WTC11 (cell line): ENCODE measurements at regions not wholly inside any gene's neighbourhood (a gene's known extent, or its start where the extent isn't known, plus 50 kb on each side); places are given as distances from the start of the nearest gene placed in this dataset.

Source experiments
- ATAC-seq: fragments of 200-7000 bp; cut with Tn5 transposase; 2 replicates; pipeline ENCODE4 v1.10.0; 2021; ENCODE audit warnings: mild to moderate bottlenecking, moderate library complexity
- CTCF ChIA-PET: fragments of 300-600 bp; sonication (Branson Sonifier 250); formaldehyde crosslinking; loops from one replicate; lab custom pipeline; 2021; ENCODE audit warnings: antibody characterized with exemption; lab: Charles Lee
- POLR2A ChIA-PET: fragments of 350-600 bp; sonication (Branson Sonifier 250); formaldehyde crosslinking; loops from one replicate; lab custom pipeline; 2021; ENCODE audit warnings: antibody characterized with exemption; lab: Charles Lee
- DNase-seq: peaks from one replicate; pipeline ENCODE4 v3.0.0; 2021; ENCODE audit warnings: low spot score
- H3K27ac Mint-ChIP-seq: 2 replicates; pipeline ENCODE4 v1.8.0; 2021; ENCODE audit warnings: mixed read lengths
- H3K27me3 Mint-ChIP-seq: 2 replicates; pipeline ENCODE4 v1.8.0; 2021; ENCODE audit warnings: low read depth, mild to moderate bottlenecking, moderate library complexity, mixed read lengths
- H3K36me3 Mint-ChIP-seq: 2 replicates; pipeline ENCODE4 v1.8.0; 2021; ENCODE audit warnings: mixed read lengths
- H3K4me1 Mint-ChIP-seq: 2 replicates; pipeline ENCODE4 v1.8.0; 2022; ENCODE audit warnings: mixed read lengths
- H3K4me3 Mint-ChIP-seq: 2 replicates; pipeline ENCODE4 v1.8.0; 2021; ENCODE audit warnings: mild to moderate bottlenecking, moderate library complexity, mixed read lengths
- H3K9me3 Mint-ChIP-seq: 2 replicates; pipeline ENCODE4 v1.8.0; 2021; ENCODE audit warnings: mixed read lengths
- AR ChIP-seq: fragments of 250-450 bp; sonication (Bioruptor Pico); IDR thresholded peaks from 2 replicates; pipeline ENCODE4 v1.9.0; 2021; ENCODE audit warnings: mild to moderate bottlenecking
- E2F4 ChIP-seq: sonication (generic); formaldehyde crosslinking; IDR thresholded peaks from 2 replicates; pipeline ENCODE4 v1.8.1; 2022; ENCODE audit warnings: low read depth, mild to moderate bottlenecking, moderate library complexity, missing genetic modification reagents, borderline replicate concordance
- GABPB1 ChIP-seq: sonication (generic); formaldehyde crosslinking; IDR thresholded peaks from 2 replicates; pipeline ENCODE4 v1.8.1; 2023; ENCODE audit warnings: mild to moderate bottlenecking, missing genetic modification reagents
- HMGA2 ChIP-seq: fragments of 250-450 bp; sonication (Bioruptor Pico); IDR thresholded peaks from 2 replicates; pipeline ENCODE4 v1.4.0; 2021; ENCODE audit warnings: mild to moderate bottlenecking, moderate library complexity
- JAZF1 ChIP-seq: fragments of 250-450 bp; sonication (Bioruptor Pico); IDR thresholded peaks from 2 replicates; pipeline ENCODE4 v1.9.0; 2021; ENCODE audit warnings: moderate library complexity, mild to moderate bottlenecking, inconsistent platforms
- MYBL2 ChIP-seq: sonication (generic); formaldehyde crosslinking; IDR thresholded peaks from 2 replicates; pipeline ENCODE4 v1.8.1; 2023; ENCODE audit warnings: mild to moderate bottlenecking, moderate library complexity, missing genetic modification reagents
- NFATC4 ChIP-seq: fragments of 250-450 bp; sonication (Bioruptor Pico); IDR thresholded peaks from 2 replicates; pipeline ENCODE4 v1.9.0; 2021; ENCODE audit warnings: mild to moderate bottlenecking
- NR2C2 ChIP-seq: sonication (generic); formaldehyde crosslinking; IDR thresholded peaks from 2 replicates; pipeline ENCODE4 v1.8.0; 2022; ENCODE audit warnings: mild to moderate bottlenecking, missing genetic modification reagents
- OVOL2 ChIP-seq: fragments of 250-450 bp; sonication (Bioruptor Pico); IDR thresholded peaks from 2 replicates; pipeline ENCODE4 v1.9.0; 2021; ENCODE audit warnings: mild to moderate bottlenecking, borderline replicate concordance
- SMAD3 ChIP-seq: sonication (generic); formaldehyde crosslinking; IDR thresholded peaks from 2 replicates; pipeline ENCODE4 v1.8.0; 2022; ENCODE audit warnings: missing genetic modification reagents, mild to moderate bottlenecking, borderline replicate concordance
- SOX15 ChIP-seq: fragments of 250-450 bp; sonication (Bioruptor Pico); IDR thresholded peaks from 2 replicates; pipeline ENCODE4 v1.9.0; 2021; ENCODE audit warnings: mild to moderate bottlenecking
- ZBTB43 ChIP-seq: sonication (generic); formaldehyde crosslinking; IDR thresholded peaks from 2 replicates; pipeline ENCODE4 v1.8.1; 2023; ENCODE audit warnings: mild to moderate bottlenecking, missing genetic modification reagents
- ZNF121 ChIP-seq: sonication (generic); formaldehyde crosslinking; IDR thresholded peaks from 2 replicates; pipeline ENCODE4 v1.8.0; 2023; ENCODE audit warnings: missing genetic modification reagents
- ZNF232 ChIP-seq: sonication (generic); formaldehyde crosslinking; IDR thresholded peaks from 2 replicates; pipeline ENCODE4 v1.8.0; 2022; ENCODE audit warnings: mild to moderate bottlenecking, missing genetic modification reagents
- TF ChIP-seq, protein P1 (sequence below): fragments of 250-450 bp; sonication (Bioruptor Pico); conservative IDR thresholded peaks from 2 replicates; pipeline ENCODE4 v1.9.0; 2021; ENCODE audit warnings: mild to moderate bottlenecking
- TF ChIP-seq, protein P2 (sequence below): sonication (generic); formaldehyde crosslinking; IDR thresholded peaks from 2 replicates; pipeline ENCODE4 v1.8.1; 2022; ENCODE audit warnings: low read depth, missing genetic modification reagents, borderline replicate concordance
- TF ChIP-seq, protein P3 (sequence below): sonication (generic); formaldehyde crosslinking; IDR thresholded peaks from 2 replicates; pipeline ENCODE4 v1.8.0; 2022; ENCODE audit warnings: mild to moderate bottlenecking, missing genetic modification reagents
- TF ChIP-seq, protein P4 (sequence below): sonication (generic); formaldehyde crosslinking; IDR thresholded peaks from 2 replicates; pipeline ENCODE4 v1.8.1; 2023; ENCODE audit warnings: mild to moderate bottlenecking, missing genetic modification reagents
- TF ChIP-seq, protein P5 (sequence below): fragments of 250-450 bp; sonication (Bioruptor Pico); IDR thresholded peaks from 2 replicates; pipeline ENCODE4 v1.9.0; 2021; ENCODE audit warnings: mild to moderate bottlenecking

GRCh38 chr6:62474793-62475192 is 188.8 kb upstream of the KHDRBS2 start:
- Mint-ChIP-seq H3K27me3 (no peaks in the 10 kb centered on the region), H3K27ac (no peak overlapping the region), H3K4me1 (peaks cover 6% of the 10 kb centered on the region), H3K4me3 (no peak overlapping the region), H3K9me3 (peaks cover 29% of the 10 kb centered on the region), H3K36me3 (peaks cover 9% of the 10 kb centered on the region; the same call in 1 of the 2 replicates)
- CTCF ChIA-PET, result no interaction called here
- no peak for DNase-seq
- POLR2A ChIA-PET, result no interaction called here
- no peak for ATAC-seq
- TF ChIP-seq MYBL2 (CRISPR knock-in tag) (no peak), SMAD3 (no peak), JAZF1 (CRISPR knock-in tag) (no peak), ZNF232 (CRISPR knock-in tag) (no peak), NFATC4 (CRISPR knock-in tag) (no peak), SOX15 (CRISPR knock-in tag) (no peak), NR2C2 (CRISPR knock-in tag) (no peak), ZBTB43 (CRISPR knock-in tag) (no peak), ZNF121 (CRISPR knock-in tag) (no peak), E2F4 (CRISPR knock-in tag) (no peak), GABPB1 (CRISPR knock-in tag) (no peak), AR (no peak), HMGA2 (CRISPR knock-in tag) (no peak), OVOL2 (CRISPR knock-in tag) (no peak)
- TF ChIP-seq, protein P1, sequence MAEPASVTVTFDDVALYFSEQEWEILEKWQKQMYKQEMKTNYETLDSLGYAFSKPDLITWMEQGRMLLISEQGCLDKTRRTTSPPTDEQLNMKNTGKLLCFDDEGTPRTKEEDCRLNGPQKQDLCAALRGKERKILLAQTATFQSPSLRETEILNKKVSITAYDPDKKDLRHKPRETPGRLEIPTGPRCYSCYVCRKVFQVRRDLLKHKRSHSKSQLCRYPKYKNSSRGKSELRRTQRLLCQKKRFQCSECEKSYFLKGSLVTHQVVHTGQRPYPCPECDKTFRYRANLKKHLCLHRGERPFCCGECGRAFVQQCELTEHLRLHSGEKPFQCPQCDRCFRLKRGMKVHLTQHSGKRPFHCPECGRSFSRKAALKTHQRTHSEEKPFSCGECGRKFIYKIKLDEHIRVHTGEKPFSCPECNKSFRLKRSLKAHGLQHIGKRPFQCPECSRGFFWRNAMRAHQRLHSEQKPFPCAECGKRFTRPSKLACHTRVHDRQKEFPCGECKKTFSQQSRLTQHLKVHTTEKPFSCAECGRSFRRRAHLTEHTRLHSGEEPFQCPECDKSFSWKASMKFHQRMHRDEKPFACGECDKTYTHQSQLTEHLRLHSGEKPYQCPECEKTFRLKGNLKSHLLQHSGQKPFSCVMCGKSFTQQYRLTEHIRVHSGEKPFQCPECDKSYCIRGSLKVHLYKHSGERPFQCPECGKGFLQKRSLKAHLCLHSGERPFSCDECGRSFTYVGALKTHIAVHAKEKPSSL (CRISPR knock-in tag), result no peak
- TF ChIP-seq, protein P2, sequence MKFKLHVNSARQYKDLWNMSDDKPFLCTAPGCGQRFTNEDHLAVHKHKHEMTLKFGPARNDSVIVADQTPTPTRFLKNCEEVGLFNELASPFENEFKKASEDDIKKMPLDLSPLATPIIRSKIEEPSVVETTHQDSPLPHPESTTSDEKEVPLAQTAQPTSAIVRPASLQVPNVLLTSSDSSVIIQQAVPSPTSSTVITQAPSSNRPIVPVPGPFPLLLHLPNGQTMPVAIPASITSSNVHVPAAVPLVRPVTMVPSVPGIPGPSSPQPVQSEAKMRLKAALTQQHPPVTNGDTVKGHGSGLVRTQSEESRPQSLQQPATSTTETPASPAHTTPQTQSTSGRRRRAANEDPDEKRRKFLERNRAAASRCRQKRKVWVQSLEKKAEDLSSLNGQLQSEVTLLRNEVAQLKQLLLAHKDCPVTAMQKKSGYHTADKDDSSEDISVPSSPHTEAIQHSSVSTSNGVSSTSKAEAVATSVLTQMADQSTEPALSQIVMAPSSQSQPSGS (CRISPR knock-in tag), result no peak
- TF ChIP-seq, protein P3, sequence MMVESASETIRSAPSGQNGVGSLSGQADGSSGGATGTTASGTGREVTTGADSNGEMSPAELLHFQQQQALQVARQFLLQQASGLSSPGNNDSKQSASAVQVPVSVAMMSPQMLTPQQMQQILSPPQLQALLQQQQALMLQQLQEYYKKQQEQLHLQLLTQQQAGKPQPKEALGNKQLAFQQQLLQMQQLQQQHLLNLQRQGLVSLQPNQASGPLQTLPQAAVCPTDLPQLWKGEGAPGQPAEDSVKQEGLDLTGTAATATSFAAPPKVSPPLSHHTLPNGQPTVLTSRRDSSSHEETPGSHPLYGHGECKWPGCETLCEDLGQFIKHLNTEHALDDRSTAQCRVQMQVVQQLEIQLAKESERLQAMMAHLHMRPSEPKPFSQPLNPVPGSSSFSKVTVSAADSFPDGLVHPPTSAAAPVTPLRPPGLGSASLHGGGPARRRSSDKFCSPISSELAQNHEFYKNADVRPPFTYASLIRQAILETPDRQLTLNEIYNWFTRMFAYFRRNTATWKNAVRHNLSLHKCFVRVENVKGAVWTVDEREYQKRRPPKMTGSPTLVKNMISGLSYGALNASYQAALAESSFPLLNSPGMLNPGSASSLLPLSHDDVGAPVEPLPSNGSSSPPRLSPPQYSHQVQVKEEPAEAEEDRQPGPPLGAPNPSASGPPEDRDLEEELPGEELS (CRISPR knock-in tag), result no peak
- TF ChIP-seq, protein P4, sequence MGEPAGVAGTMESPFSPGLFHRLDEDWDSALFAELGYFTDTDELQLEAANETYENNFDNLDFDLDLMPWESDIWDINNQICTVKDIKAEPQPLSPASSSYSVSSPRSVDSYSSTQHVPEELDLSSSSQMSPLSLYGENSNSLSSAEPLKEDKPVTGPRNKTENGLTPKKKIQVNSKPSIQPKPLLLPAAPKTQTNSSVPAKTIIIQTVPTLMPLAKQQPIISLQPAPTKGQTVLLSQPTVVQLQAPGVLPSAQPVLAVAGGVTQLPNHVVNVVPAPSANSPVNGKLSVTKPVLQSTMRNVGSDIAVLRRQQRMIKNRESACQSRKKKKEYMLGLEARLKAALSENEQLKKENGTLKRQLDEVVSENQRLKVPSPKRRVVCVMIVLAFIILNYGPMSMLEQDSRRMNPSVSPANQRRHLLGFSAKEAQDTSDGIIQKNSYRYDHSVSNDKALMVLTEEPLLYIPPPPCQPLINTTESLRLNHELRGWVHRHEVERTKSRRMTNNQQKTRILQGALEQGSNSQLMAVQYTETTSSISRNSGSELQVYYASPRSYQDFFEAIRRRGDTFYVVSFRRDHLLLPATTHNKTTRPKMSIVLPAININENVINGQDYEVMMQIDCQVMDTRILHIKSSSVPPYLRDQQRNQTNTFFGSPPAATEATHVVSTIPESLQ (CRISPR knock-in tag), result no peak
- TF ChIP-seq, protein P5, sequence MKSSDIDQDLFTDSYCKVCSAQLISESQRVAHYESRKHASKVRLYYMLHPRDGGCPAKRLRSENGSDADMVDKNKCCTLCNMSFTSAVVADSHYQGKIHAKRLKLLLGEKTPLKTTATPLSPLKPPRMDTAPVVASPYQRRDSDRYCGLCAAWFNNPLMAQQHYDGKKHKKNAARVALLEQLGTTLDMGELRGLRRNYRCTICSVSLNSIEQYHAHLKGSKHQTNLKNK (CRISPR knock-in tag), result no peak
